ENCODE measurements at regions not wholly inside any gene's neighbourhood (a gene's known extent, or its start where the extent isn't known, plus 50 kb on each side); places are given as distances from the start of the nearest gene placed in this dataset.

DNA sequence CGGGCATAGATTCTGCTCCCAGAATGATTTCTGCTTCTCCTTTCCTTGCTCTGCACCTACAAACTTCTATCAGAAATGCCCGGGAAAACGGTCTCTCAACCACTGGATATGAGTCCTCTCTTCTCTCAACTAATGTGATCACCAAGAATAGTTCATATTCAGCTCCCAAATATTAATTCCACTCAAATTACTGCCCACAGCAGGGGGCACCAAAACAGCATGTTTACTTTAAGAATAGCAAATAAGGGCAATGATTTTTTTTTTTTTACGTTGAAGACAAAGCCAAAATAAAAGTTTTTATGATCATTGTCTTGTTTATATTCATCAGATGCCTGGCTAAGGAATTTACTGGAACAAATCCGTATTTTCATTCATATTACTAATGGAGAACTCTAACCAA, 94.9 kb upstream of the PRSS1 start:
- TF ChIP-seq, protein P1, sequence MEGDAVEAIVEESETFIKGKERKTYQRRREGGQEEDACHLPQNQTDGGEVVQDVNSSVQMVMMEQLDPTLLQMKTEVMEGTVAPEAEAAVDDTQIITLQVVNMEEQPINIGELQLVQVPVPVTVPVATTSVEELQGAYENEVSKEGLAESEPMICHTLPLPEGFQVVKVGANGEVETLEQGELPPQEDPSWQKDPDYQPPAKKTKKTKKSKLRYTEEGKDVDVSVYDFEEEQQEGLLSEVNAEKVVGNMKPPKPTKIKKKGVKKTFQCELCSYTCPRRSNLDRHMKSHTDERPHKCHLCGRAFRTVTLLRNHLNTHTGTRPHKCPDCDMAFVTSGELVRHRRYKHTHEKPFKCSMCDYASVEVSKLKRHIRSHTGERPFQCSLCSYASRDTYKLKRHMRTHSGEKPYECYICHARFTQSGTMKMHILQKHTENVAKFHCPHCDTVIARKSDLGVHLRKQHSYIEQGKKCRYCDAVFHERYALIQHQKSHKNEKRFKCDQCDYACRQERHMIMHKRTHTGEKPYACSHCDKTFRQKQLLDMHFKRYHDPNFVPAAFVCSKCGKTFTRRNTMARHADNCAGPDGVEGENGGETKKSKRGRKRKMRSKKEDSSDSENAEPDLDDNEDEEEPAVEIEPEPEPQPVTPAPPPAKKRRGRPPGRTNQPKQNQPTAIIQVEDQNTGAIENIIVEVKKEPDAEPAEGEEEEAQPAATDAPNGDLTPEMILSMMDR (IDR thresholded peaks at IDR 0.05 in 8 of 11, conservative IDR thresholded peaks at IDR 0.05 in 3 of 11) = no peak
- no peak for TF ChIP-seq POLR2A (IDR thresholded peaks at IDR 0.05)

Measured in spleen (tissue), 7 donors.